B cell (primary cell): ENCODE measurements at regions not wholly inside any gene's neighbourhood (a gene's known extent, or its start where the extent isn't known, plus 50 kb on each side); places are given as distances from the start of the nearest gene placed in this dataset.

Experiments
- ATAC-seq: fragments of 200-7000 bp; cut with Tn5 transposase; one replicate; pipeline ENCODE4 v1.10.0; 2021; ENCODE audit warnings: low read depth, mild to moderate bottlenecking, moderate number of reproducible peaks, moderate library complexity
- CTCF ChIA-PET: fragments of 350-600 bp; sonication (Branson Sonifier 250); formaldehyde crosslinking; loops from one replicate; lab custom pipeline; 2021; ENCODE audit warnings: antibody characterized with exemption, inconsistent platforms; lab: Charles Lee
- POLR2A ChIA-PET: fragments of 350-600 bp; sonication (Branson Sonifier 250); formaldehyde crosslinking; loops from one replicate; lab custom pipeline; 2021; ENCODE audit warnings: antibody characterized with exemption; lab: Charles Lee
- DNase-seq: peaks from one replicate; pipeline ENCODE4 v3.0.0; 2013
- H2AFZ ChIP-seq: 2 replicates; pipeline ENCODE4 v1.6.1; 2012; ENCODE audit warnings: mild to moderate bottlenecking, low read depth, low read length; ENCODE audit not compliant: insufficient read depth, poor library complexity, severe bottlenecking
- H3K27ac ChIP-seq, 2 donors: 1 replicate in 1 of 2; 2 replicates in 1 of 2; pipeline ENCODE4 v1.5.1; 2012 to 2013; ENCODE audit warnings: low read length in 2 of 2, mild to moderate bottlenecking in 2 of 2, moderate library complexity in 1 of 2
- H3K27me3 ChIP-seq, 4 experiments: fragments of 200-600 bp in 1 of 4; sonication (generic) in 1 of 4; replicated peaks in 1 of 4; 1 replicate in 2 of 4; 2 replicates in 2 of 4; pipeline versions ENCODE4 v1.6.1 to v1.7.0; 2013 to 2016; ENCODE audit warnings: low read length in 3 of 4, mild to moderate bottlenecking in 2 of 4, mixed read lengths in 1 of 4, moderate library complexity in 1 of 4; ENCODE audit not compliant: insufficient read depth in 4 of 4, control insufficient read depth in 3 of 4; ENCODE audit errors: control extremely low read depth in 1 of 4
- H3K36me3 ChIP-seq, 2 experiments: replicated peaks in 1 of 2; 1 replicate in 1 of 2; 2 replicates in 1 of 2; pipeline versions ENCODE4 v1.6.1 to v1.7.1; 2013; ENCODE audit warnings: low read length in 1 of 2; ENCODE audit not compliant: insufficient read depth in 2 of 2, control insufficient read depth in 1 of 2; ENCODE audit errors: control extremely low read depth in 1 of 2, extremely low read depth in 1 of 2
- H3K4me1 ChIP-seq, 2 donors: fragments of 200-600 bp in 1 of 2; sonication (generic) in 1 of 2; 1 replicate in 1 of 2; 2 replicates in 1 of 2; pipeline versions ENCODE4 v1.5.1 to v1.6.1; 2013 to 2017; ENCODE audit warnings: low read length in 2 of 2; ENCODE audit not compliant: control insufficient read depth in 2 of 2, insufficient read depth in 2 of 2
- H3K4me2 ChIP-seq: replicated peaks from 2 replicates; pipeline ENCODE3; 2012; ENCODE audit warnings: mild to moderate bottlenecking, low read depth, low read length; ENCODE audit not compliant: poor library complexity, severe bottlenecking
- H3K4me3 ChIP-seq, 5 experiments: fragments of 200-600 bp in 1 of 5; sonication (generic) in 1 of 5; 1 replicate in 3 of 5; 2 replicates in 2 of 5; pipeline versions ENCODE4 v1.5.1 to v1.7.0; 2011 to 2016; ENCODE audit warnings: low read length in 4 of 5, mild to moderate bottlenecking in 4 of 5, low read depth in 2 of 5, control low read depth in 1 of 5, moderate library complexity in 1 of 5; ENCODE audit not compliant: insufficient read depth in 1 of 5; ENCODE audit errors: control extremely low read depth in 1 of 5, extremely low read depth in 1 of 5
- H3K79me2 ChIP-seq: fragments of 200-600 bp; sonication (generic); one replicate; pipeline ENCODE4 v1.6.0; 2016; ENCODE audit warnings: low read length; ENCODE audit not compliant: control insufficient read depth, insufficient read depth
- H3K9ac ChIP-seq: fragments of 200-600 bp; sonication (generic); 2 replicates; pipeline ENCODE4 v1.6.1; 2017; ENCODE audit warnings: mild to moderate bottlenecking, low read length, moderate library complexity
- H3K9me3 ChIP-seq, 3 donors: one replicate each; pipeline versions ENCODE4 v1.6.1 to v1.7.1; 2013; ENCODE audit warnings: low read length in 2 of 3; ENCODE audit not compliant: control insufficient read depth in 2 of 3, insufficient read depth in 1 of 3; ENCODE audit errors: control extremely low read depth in 1 of 3
- H4K20me1 ChIP-seq: 2 replicates; pipeline ENCODE4 v1.6.0; 2012; ENCODE audit warnings: mild to moderate bottlenecking, low read length; ENCODE audit not compliant: insufficient read depth, control insufficient read depth, poor library complexity, severe bottlenecking
- H3K27ac Mint-ChIP-seq: one replicate; pipeline ENCODE4 v1.8.0; 2021; ENCODE audit warnings: mixed read lengths
- H3K27me3 Mint-ChIP-seq: one replicate; pipeline ENCODE4 v1.8.0; 2021; ENCODE audit warnings: mixed read lengths
- H3K4me1 Mint-ChIP-seq: one replicate; pipeline ENCODE4 v1.8.0; 2021; ENCODE audit warnings: mixed read lengths
- H3K4me3 Mint-ChIP-seq: one replicate; pipeline ENCODE4 v1.8.0; 2021; ENCODE audit warnings: mixed read lengths
- H3K9me3 Mint-ChIP-seq: one replicate; pipeline ENCODE4 v1.8.0; 2022; ENCODE audit warnings: mixed read lengths; ENCODE audit not compliant: insufficient read depth
- CTCF ChIP-seq: fragments of 200-600 bp; IDR thresholded peaks from one replicate; pipeline ENCODE4 v1.8.0; 2022; ENCODE audit warnings: antibody characterized with exemption, mild to moderate bottlenecking
- EZH2 ChIP-seq: IDR thresholded peaks from 2 replicates; pipeline ENCODE4 v1.6.1; 2012; ENCODE audit warnings: borderline replicate concordance, low read depth, mild to moderate bottlenecking, moderate library complexity, low read length; ENCODE audit not compliant: insufficient read depth, poor library complexity, severe bottlenecking
- WGBS: methylation state at CpG from one replicate; pipeline ENCODE4 v1.1.5; 2013; ENCODE audit warnings: missing lambda C conversion rate; ENCODE audit not compliant: insufficient coverage; 5-methylcytosine and 5-hydroxymethylcytosine counted together
- intact Hi-C: fragments of 100-400 bp; cut with micrococcal nuclease; formaldehyde crosslinking; loops from one replicate; pipeline ENCODE4 v1.10.0; 2022

GRCh38 chr6:71029555-71029954 lies 72.7 kb upstream of the B3GAT2 start:
- Histone ChIP-seq H3K9ac (no peak overlapping the region), H3K79me2 (no peaks in the 10 kb centered on the region), H3K9me3 (no peaks in the 10 kb centered on the region), H3K4me2 (no peak overlapping the region), H2AFZ (no peak overlapping the region), H3K36me3 (no peaks in the 10 kb centered on the region), H4K20me1 (no peaks in the 10 kb centered on the region), H3K4me1 (no peaks in the 10 kb centered on the region), H3K27ac (no peak overlapping the region), H3K4me3 (no peak overlapping the region), H3K27me3 (peaks cover 0 to 2% (median 0%) of the 10 kb centered on the region in 4 experiments)
- H3K27ac Mint-ChIP-seq, result no peak overlapping the region
- intact Hi-C loops, result no loop called here
- no peaks in the 10 kb centered on the region for H3K9me3 Mint-ChIP-seq
- CTCF ChIA-PET, result no interaction called here
- H3K4me1 Mint-ChIP-seq, result no peaks in the 10 kb centered on the region
- ATAC-seq (no peak), DNase-seq (no peak)
- H3K4me3 Mint-ChIP-seq, result no peak overlapping the region
- TF ChIP-seq CTCF (no peak), EZH2 (no peak)
- POLR2A ChIA-PET, result no interaction called here
- H3K27me3 Mint-ChIP-seq, result peaks cover 19% of the 10 kb centered on the region

- no peak for TF ChIP-seq EZH2
- no peak for TF ChIP-seq CTCF
- H2AFZ ChIP-seq, result no peak overlapping the region
- H3K27ac ChIP-seq, result no peak overlapping the region
- H3K4me3 ChIP-seq, result no peak overlapping the region
- 45% methylated on average over 3 of the region's 4 CpGs for WGBS
- no peak overlapping the region for H3K9ac ChIP-seq
- Mint-ChIP-seq H3K4me1 (no peaks in the 10 kb centered on the region), H3K27me3 (peaks cover 27% of the 10 kb centered on the region), H3K4me3 (no peak overlapping the region), H3K27ac (no peak overlapping the region), H3K9me3 (no peaks in the 10 kb centered on the region)
- DNase-seq (no peak), ATAC-seq (no peak)
- H3K79me2 ChIP-seq, result no peaks in the 10 kb centered on the region
- H3K4me2 ChIP-seq, result no peak overlapping the region
- H3K4me1 ChIP-seq, result no peaks in the 10 kb centered on the region
- peaks cover 0 to 9% (median 0%) of the 10 kb centered on the region in 4 experiments for H3K27me3 ChIP-seq
- H3K9me3 ChIP-seq, result no peaks in the 10 kb centered on the region
- H3K36me3 ChIP-seq, result no peaks in the 10 kb centered on the region
- intact Hi-C loops, result no loop called here
- CTCF ChIA-PET, result interaction anchor here (0.7 kb wide), 1 partner anchor 16 kb away, joined by 3 read pairs; no protein-coding TSS in a partner anchor
- POLR2A ChIA-PET, result no interaction called here
- H4K20me1 ChIP-seq, result no peaks in the 10 kb centered on the region
Measured at GRCh38 chr6:71031912-71032311, 75.1 kb upstream of the B3GAT2 start.
